Endothelial cell of umbilical vein (primary cell): ENCODE measurements at regions not wholly inside any gene's neighbourhood (a gene's known extent, or its start where the extent isn't known, plus 50 kb on each side); places are given as distances from the start of the nearest gene placed in this dataset.

ENCODE experiments used
- CTCF ChIP-seq, 2 donors: IDR thresholded peaks; 1 replicate in 1 of 2; 2 replicates in 1 of 2; pipeline ENCODE4 v1.5.1; 2011; ENCODE audit warnings: low read length in 2 of 2, mild to moderate bottlenecking in 2 of 2, moderate library complexity in 2 of 2, control low read depth in 1 of 2, inconsistent platforms in 1 of 2, low read depth in 1 of 2; ENCODE audit not compliant: insufficient read depth in 1 of 2; ENCODE audit errors: extremely low read depth in 1 of 2
- POLR2A ChIP-seq: IDR thresholded peaks from 2 replicates; pipeline ENCODE4 v1.6.1; 2012; ENCODE audit warnings: low read depth, mild to moderate bottlenecking, control low read depth, low read length

- TF ChIP-seq POLR2A (no peak), CTCF (IDR thresholded peaks at IDR 0.05; ENCODE audit: extremely low read depth in 1 of 2, insufficient read depth in 1 of 2, low read depth in 1 of 2, low read length in 2 of 2) (no peak)
Measured at GRCh38 chr7:119514326-119514725, 758.6 kb upstream of the KCND2 start.
